Suppressor macrophage (primary cell): ENCODE measurements at regions not wholly inside any gene's neighbourhood (a gene's known extent, or its start where the extent isn't known, plus 50 kb on each side); places are given as distances from the start of the nearest gene placed in this dataset.
"Not testable (repeated sequence)": the region's sequence is repeated elsewhere in the genome, so short reads cannot be mapped to it uniquely, and the experiment has no call there.

Experiments used
- DNase-seq, 4 experiments: peaks; one replicate each; pipeline ENCODE4 v3.0.0-alpha.2; 2020 to 2022

DNA sequence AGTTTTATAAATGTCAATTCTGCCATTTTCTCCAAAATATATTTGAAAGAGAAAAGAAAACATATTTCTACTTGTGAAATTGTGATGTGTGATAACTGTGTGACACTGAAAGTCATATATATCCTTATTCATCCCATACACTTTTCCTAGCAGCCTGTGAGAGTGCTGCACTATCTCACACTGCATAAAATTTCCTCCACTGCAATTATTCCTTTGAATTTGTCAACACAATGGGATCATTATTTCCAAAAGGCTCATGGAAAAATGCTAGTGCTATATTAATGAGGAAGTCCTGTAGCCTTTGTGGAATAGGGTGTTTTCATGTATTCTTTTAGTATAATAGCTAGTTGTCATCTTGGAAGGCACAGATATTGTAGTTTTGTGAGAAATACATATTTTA, 504.1 kb downstream of the RPL10L start:
- DNase-seq = no peak

DNA sequence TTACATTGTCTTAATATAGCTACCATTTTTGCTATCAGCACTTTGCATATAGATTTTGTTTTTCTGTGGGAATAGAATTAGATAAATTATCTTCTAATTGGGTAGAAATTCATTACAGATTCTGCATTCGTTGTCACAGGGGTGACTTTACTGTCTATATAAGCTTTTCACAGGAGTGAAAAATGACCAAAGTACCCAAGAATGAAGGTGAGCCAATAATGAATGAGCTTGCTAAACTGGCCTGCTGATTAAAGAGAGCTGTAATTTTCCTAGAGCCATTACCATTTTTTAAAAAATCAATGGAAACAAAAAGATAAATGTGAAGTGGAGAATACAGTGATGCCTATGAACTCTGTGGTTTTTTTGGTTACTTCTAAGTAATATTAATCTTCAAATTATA, 504.6 kb downstream of the RPL10L start:
- DNase-seq = no peak

DNA sequence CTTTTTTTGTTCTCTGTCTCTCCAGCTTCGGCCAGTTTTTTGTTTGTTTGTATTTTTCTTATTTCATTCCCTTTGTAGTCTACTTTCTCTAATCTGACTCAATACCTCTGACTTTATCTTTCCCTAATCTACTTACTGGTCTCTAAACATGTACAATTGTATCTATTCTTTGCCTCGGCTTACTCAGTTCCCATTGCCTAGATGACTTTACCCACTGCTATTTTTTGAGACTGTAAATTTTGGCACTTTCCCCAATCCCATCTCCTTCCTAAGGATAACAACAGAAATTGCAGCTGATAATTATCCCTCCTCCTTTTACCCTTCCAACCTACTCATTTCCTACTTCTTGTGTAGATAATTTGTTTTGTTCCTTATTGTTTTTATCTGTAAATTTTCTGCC, 511.1 kb downstream of the RPL10L start:
- DNase-seq = no peak

DNA sequence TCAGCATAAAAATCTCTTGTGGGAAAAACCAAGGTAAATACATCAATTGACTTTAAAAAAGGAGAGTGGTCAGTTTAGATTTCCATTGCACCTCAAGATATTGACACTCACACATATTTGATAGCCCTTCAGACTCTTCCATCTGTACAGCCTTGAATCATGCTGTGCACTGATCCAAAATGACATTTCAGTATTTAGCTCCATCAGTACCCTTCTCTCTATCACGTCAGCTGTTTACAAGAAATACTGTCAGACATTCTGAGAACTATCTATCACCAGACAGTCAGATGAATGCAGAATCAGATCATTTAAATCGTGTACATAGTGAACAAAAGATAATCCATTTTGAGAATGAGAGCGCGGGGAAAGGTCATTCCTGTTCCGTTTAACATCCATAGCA, 511.9 kb downstream of the RPL10L start:
- no peak for DNase-seq

DNA sequence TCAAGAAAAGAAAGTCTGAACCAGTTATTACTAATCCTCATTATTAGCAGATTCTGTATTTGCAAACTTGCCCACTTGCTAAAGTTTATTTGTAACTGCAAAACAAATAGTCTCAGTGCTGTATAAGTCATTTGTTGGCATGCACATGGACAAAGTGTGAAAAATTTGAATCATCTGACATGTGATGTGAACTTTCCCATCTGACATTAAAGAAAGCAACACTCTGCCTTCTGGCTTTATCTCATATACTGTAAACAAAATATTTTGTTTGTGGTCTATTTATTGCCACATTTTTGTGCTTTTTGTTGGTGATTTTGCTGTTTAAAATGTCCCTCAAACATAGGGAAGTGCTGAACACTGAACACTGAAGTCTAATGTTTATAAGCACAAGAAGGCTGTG, 513.8 kb downstream of the RPL10L start:
- no peak for DNase-seq

DNA sequence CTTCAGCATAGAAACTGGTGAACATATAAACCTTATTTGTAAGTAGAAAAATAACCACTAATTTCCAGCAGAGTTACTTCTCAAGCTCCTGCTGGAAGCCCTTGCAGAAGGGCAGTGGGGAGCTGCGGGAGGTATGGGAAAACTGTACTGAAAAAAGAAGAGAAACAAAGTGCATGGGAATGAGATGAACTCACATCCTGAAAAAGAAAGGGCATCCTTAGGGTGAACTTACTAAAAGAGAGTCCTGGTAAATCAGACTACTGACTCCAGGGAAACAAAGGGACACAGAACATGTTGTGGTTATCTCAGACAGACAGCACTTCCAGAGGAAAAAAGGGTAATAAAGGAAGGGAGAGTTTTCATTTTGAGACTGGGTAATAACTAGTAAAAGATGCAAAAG, 515.1 kb downstream of the RPL10L start:
- no peak for DNase-seq

DNA sequence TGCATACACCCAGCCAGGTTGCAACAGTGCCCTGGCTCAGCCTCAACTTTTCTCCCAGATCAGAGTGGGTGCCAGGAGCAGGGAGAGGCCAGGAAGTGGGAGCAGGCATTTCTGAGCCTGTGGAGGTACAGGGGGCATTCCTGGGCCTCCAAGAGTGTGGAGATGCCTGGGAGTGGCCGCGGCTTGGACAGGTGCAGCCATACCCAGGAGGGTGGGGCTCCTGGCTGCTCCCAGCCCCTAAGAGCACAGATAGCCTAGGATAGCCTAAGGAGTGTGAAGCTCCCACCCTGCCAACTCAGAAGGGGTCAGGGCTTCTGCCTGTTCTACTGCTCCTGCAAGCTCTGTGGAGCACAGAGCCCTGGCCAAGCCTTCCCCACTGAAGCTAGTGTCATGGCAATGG, 543.4 kb downstream of the RPL10L start:
- no peak for DNase-seq

DNA sequence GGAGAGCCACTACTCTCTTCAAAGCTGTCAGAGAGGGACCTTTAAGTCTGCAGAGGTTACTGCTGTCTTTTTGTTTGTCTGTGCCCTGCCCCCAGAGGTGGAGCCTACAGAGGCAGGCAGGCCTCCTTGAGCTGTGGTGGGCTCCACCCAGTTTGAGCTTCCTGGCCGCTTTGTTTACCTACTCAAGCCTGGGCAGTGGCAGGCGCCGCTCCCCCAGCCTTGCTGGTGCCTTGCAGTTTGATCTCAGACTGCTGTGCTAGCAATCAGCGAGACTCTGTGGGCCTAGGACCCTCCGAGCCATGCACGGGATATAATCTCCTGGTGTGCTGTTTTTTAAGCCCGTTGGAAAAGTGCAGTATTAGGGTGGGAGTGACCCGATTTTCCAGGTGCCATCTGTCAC, 550.7 kb downstream of the RPL10L start:
- DNase-seq = not testable (repeated sequence)

DNA sequence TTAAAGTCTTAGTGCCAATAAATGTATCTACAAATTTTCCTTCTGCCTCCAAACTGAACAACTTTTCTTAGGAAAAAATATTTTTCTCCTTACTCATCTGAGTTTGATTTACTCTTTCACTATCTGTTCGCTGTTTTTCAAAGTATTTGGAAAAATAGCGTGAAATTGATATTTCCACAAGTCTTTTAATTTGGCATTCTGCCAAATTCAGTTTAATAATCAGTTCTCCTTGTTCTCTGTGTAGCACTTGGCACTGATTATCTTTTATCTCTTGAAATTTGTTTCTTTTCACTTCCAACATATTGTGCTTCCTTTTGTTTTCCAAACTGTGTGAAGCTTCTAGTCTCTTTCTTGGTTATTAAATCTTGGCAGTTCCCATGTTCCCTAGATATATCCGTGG, 559.8 kb downstream of the RPL10L start:
- no peak for DNase-seq

DNA sequence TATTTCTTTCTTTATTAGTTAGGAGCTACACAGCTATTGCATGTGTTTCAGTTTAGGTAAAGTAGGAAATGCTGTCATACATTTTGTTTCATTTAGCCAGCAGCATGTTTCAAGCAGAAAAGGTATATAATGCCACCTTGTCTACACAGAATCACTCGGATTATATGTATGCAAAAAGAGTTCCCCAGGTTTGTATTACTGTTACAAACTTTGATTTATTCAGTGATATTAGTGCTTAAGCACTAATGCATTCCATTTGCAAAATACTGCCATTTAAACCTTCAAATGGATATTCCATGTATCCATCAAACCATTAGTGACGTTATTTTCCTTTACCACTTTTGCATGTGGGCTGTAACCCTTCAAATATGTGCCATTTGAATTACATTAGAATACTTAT, 564.0 kb downstream of the RPL10L start:
- no peak for DNase-seq

DNA sequence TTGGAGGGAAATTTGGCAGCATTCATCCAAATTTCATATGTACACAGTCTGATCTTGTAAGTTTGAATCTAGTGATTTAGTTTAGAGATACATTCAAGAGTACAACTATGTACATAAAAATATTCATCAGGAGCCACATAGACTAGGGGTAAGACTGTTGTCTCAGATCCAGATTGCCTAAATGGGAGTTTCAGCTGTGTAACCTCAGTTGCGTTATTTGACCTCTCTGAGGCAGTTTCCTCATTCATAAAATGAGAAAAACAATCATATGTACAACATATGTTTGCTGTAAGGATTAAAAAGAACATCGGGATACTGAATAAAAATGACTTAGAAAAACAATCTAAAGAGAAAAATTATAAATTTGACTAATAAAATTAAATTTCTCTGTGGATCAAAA, 577.5 kb downstream of the RPL10L start:
- no peak for DNase-seq

DNA sequence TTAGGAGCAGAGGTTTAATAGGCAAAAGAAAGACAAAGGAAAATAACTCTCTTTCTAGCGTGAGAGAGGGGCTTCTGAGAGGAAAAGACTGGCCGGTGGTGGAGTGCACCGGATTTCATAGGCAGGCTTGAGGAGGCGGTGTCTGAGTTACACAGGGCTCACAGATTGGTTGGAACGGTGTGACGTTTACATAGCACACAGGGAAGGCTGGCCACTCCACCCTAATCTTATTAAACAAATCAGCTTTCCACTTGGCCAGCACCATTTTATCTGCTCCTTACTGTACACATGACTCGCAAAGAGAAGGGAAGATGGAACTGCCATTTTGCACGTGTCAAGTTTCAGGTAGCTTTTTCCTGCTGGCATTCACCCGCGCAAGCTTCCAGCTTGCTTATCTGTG, 587.7 kb downstream of the RPL10L start:
- no peak for DNase-seq

DNA sequence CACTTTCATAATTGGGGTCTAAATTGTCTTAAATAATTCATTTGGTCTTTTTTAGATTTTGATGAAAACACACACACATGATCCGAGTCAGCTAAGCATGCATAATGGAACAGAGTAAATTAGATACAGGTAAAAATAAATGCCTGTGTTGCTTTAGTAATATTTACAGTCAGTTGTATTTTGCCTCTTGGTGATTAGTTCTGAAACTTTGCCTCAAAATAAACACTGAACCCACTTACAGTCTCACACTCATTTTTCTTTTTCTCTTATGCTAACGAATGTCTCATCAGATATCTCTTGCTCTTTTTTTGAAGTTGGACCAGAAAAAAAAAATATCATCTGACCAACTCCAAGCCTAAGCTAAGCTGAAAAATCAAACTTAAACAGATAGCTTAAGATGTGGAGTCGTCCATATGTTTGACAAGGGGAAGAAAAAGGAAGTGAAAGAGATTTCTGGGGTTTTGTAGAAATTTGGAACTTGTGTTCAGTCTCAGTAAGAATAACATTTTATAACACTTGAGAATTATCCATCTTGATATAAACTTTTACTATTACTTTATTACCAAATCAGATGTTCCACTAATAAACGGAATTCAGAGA, 592.5 kb downstream of the RPL10L start:
- DNase-seq = no peak

DNA sequence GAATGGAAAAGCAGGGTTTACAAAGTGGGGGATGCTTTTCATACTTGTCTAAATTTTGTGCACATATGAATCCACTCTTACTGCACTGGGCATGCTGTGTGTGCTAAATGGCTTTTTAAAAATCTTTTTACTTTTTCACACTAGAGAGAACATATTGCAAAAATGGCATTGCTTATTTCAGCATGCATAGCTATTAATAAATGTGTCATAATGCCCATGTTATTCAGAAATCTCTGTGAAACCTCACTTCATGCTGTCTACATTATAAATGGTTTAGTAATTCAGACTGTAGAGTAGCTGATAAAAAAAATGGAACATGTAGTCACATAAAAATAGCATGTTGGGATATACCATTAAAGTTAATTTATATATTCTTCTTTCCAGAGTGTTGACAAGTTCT, 593.8 kb downstream of the RPL10L start:
- DNase-seq = no peak

DNA sequence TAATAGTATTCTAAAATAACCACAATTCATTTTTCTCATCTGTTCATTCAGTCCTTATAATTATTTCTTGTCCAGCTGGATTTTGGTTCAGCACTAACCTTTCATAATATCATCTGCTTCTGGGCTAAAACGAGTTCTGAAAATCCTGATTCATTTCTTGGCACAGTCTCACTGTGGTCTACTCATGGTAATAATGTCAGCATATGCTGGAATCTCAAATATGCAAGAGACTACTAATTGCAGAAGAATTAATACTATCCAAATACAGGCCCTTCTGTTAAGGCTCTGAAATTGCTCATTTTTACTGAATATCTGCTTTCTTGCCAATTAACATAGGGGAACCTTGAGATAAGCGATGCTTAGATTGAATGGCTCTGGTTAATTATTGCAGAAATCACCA, 597.1 kb downstream of the RPL10L start:
- DNase-seq = no peak

DNA sequence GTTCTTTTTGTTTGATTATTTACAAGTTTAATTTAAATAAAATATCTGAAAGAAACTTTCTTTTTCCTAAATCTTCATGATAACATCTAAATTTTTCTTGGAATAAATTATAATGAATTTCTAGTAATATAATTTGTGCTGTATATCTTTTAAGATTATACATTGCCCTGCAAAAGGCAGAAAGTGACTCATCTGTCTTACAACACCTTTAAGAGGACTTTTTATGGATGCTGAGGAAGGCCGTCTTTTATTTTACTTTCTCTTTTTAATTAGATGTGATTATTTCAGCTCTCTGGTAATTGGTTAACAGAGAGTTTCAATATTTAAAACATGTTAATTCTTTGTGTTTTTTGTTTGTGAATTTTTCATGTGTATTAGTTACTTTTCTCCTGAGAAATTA, 598.4 kb downstream of the RPL10L start:
- DNase-seq = no peak

DNA sequence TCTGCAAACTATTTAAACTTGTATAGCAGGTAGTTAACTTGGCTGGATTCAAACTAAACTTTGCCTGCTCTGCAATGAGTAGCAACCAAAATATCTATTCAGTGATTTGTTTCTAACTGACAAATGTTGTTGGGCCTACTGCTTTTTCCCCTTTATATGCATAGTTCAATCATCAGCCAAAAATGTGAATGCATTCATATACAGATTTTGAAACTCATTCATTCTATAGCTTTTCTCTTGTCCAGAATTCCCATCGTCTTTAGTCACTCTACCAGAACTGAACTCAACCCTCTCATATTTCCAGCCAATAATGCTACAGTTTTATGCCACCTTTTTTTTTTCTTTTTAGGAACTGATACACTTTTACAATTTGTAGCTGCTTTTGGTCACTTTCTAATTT, 599.8 kb downstream of the RPL10L start:
- no peak for DNase-seq

DNA sequence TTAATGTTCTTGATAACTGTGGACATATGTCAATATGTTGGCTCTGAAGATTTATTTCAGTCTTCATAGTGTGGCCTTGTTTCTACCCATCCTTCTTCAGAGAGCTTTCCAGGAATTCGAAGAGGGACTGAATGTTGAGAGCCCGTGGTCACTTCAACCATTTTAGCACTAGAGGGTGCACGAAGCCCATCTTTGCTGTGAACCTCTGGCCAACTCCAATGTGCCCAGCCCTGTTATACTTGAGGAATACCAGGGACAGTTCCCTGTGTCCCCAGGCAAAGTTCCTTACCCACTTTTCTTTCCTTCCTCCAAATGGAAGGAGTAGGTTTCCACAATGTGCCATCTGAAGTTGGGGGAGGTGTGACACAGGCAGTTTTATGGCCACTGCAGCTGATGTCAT, 603.5 kb downstream of the RPL10L start:
- DNase-seq = peak in 1 of 4 experiments; percentile 1

DNA sequence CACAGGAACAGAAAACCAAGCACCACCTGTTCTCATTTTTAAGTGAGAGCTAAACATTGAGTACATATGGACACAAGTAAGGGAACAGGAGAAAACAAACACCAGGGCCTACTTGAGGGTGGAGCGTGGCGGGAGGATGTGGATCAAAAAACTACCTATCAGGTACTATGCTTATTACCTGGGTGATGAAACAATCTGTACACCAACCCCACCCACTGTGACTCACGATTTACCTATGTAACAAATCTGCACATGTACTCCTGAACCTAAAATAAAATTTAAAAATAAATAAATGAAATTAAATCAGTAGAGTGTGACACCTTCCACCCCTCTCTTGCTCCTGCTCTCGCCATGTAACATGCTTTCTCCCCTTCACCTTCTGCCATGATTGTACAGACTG, 615.5 kb downstream of the RPL10L start:
- no peak for DNase-seq

DNA sequence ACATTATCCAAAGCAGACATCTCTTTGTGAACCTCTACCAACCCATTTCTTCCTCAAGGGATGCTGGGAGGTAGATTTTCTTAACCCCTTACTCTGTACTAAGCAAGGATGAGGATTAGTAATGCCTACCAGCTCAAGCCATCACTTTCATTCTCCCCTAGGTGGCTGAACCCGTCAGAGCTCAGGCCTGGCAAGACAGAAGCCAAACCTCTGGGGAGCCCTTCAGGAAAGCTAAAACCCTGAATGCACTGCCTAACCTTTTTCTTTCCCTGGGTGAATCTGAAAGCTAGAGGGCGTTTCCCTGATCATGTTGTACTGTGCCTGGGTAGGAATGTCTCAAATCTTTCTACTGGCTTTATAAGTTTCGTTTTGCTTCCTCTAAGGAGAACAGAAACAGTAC, 617.3 kb downstream of the RPL10L start:
- no peak for DNase-seq

DNA sequence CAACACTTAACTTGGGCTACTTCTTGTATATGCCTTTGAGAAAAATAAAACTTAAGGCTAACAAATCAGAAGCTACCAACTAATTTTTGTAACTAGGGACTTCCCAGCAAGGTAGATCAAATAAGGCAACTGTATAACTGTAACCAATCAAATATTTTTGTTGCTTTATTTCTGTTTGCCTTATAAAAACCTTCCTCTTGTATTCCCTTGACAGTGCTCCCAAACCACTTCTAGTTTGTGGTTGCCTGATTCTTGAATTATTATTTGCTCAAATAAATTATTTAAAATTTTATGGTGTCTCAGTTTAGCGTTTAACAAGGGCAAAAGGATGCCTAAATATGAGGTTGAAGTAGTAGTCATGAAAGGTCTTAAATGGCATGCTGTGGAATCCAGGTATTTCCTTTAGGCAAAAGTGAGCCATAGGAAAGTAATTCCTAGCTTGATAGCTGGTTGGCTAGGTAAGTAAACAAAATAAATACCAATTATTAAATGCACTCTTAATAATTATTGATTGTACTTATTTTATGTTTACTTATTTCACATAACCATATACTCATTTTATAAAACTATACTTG, 632.6 kb downstream of the RPL10L start:
- no peak for DNase-seq

DNA sequence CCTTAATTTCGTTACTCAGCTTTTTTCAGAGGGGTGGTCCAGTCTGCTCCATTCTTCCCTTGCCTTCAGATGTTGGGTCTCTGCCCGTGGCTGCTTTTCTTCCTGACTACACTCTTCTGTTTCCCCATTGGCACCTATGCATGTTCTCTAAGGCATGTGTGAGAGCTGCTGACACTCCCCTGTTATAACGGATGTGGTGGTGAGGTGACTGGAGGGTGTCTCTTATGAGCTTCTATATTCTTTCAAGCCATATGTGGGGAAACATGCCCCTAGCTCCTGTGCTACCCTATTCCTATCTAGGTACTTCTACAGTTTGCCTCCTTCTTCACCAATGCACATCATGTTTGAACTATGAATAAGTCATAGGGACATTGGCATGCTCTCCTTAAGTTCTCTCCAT, 643.2 kb downstream of the RPL10L start:
- DNase-seq = no peak

DNA sequence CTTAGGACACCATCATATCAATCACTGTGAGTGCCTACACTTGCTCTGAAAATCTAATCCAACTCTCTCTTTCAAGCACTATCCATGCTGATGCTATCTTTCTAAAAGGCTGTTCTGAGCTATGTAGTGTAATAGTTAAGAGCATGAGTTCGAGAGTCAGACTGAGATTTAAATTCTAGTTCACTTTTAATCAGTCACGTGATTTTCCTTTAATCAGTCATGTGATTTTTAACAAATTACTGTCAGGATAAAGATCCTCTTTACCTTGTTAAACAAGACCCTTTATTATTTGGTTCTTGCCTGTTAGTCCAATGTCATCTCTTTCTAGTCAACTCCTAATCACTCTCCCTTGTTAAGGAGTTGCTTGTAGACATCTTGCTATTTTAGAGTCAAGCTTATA, 653.0 kb downstream of the RPL10L start:
- no peak for DNase-seq

DNA sequence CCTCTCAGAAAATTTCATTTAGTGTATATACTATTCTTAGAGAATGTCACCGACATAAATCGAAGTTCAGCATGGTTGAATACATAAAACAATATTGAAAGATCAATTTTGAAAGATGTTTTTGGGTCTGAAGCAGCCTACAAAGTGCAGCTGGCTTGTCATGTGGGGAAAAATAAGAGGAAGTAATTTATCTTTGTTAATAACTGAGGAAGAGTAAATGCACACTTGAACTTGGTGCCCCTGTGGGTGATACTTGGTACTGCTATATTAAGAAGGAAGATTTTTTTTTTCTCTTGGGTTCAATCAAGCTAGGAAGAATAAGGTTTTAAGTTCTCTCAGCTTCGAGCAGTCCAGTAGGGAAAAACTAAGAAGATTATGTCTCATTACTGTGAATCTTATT, 661.3 kb downstream of the RPL10L start:
- DNase-seq = no peak

DNA sequence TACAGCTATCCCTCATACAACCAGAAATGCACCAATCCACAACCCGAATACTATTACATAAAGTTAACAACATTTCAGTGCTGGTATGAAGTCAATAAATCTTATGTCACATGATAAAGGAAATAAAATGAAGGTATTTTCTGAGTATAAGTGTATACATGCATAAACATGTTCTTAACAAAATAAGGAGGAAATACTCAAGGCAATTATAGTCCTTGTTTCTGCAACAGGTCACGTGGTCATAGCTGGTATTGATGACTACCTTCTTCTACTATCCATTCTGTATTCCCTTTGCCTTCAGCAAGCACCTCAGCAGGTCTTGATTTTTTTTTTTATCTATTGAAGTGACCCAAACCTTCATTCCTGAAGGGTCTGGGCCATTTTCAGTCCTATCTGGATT, 675.6 kb downstream of the RPL10L start:
- DNase-seq = no peak
